PC-9 (cell line): ENCODE measurements at regions not wholly inside any gene's neighbourhood (a gene's known extent, or its start where the extent isn't known, plus 50 kb on each side); places are given as distances from the start of the nearest gene placed in this dataset.
"Not testable (repeated sequence)": the region's sequence is repeated elsewhere in the genome, so short reads cannot be mapped to it uniquely, and the experiment has no call there.

ENCODE experiments used
- CTCF ChIP-seq: fragments of 200-600 bp; sonication (generic); conservative IDR thresholded peaks from 2 replicates; pipeline ENCODE4 v1.6.1; 2017; ENCODE audit warnings: mixed run types, antibody characterized with exemption, mild to moderate bottlenecking, moderate library complexity
- EZH2 ChIP-seq: fragments of 200-600 bp; sonication (generic); IDR thresholded peaks from 2 replicates; pipeline ENCODE4 v1.8.0; 2017; ENCODE audit warnings: antibody characterized with exemption, low read depth

GRCh38 chr5:28799035-28799434, 1760.6 kb upstream of the CDH9 start:
- TF ChIP-seq CTCF, EZH2: not testable (repeated sequence)
